Esophagus muscularis mucosa (tissue), 3 donors: ENCODE measurements at regions not wholly inside any gene's neighbourhood (a gene's known extent, or its start where the extent isn't known, plus 50 kb on each side); places are given as distances from the start of the nearest gene placed in this dataset.

Source experiments
- POLR2AphosphoS5 ChIP-seq, 2 donors: sonication (generic); formaldehyde crosslinking; IDR thresholded peaks; one replicate each; pipeline ENCODE4 v1.6.1; 2017; ENCODE audit warnings: antibody characterized with exemption in 2 of 2
- TF ChIP-seq, protein P1 (sequence below), 3 experiments: fragments of 200-600 bp in 2 of 3; fragments of 450-650 bp in 1 of 3; sonication (generic) in 2 of 3; IDR thresholded peaks; one replicate each; pipeline ENCODE4 v1.5.1; 2017 to 2019; ENCODE audit warnings: antibody characterized with exemption in 3 of 3, mild to moderate bottlenecking in 2 of 3, moderate library complexity in 1 of 3

DNA sequence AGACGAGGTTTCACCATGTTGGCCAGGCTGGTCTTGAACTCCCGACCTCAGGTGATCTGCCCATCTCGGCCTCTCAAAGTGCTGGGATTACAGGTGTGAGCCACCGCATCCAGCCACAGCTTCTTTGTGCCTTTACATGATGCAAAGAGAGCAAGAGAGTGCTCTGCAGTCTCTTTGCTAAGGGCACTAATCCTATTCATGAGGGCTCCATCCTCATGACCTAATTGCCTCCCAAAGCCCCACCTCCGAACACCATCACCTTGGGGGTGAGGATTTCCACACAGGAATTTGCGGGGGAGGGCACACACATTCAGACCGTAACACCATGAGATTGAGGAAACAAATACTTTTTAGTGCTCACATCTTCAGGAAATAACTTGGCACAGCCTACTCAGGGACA, 91.8 kb downstream of the PDCL3 start:
- TF ChIP-seq, protein P1, sequence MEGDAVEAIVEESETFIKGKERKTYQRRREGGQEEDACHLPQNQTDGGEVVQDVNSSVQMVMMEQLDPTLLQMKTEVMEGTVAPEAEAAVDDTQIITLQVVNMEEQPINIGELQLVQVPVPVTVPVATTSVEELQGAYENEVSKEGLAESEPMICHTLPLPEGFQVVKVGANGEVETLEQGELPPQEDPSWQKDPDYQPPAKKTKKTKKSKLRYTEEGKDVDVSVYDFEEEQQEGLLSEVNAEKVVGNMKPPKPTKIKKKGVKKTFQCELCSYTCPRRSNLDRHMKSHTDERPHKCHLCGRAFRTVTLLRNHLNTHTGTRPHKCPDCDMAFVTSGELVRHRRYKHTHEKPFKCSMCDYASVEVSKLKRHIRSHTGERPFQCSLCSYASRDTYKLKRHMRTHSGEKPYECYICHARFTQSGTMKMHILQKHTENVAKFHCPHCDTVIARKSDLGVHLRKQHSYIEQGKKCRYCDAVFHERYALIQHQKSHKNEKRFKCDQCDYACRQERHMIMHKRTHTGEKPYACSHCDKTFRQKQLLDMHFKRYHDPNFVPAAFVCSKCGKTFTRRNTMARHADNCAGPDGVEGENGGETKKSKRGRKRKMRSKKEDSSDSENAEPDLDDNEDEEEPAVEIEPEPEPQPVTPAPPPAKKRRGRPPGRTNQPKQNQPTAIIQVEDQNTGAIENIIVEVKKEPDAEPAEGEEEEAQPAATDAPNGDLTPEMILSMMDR (IDR thresholded peaks at IDR 0.05) = no peak
- no peak for TF ChIP-seq POLR2AphosphoS5 (IDR thresholded peaks at IDR 0.05)
